Stomach (tissue), 4 donors: ENCODE measurements at regions not wholly inside any gene's neighbourhood (a gene's known extent, or its start where the extent isn't known, plus 50 kb on each side); places are given as distances from the start of the nearest gene placed in this dataset.

ENCODE experiments used
- EP300 ChIP-seq: sonication (generic); formaldehyde crosslinking; IDR thresholded peaks from one replicate; pipeline ENCODE4 v1.6.1; 2017; ENCODE audit warnings: antibody characterized with exemption
- POLR2A ChIP-seq, 4 donors: fragments of 450-650 bp; IDR thresholded peaks; one replicate each; pipeline ENCODE4 v1.6.1; 2016; ENCODE audit warnings: antibody characterized with exemption in 4 of 4, control low read depth in 2 of 4, mild to moderate bottlenecking in 1 of 4, moderate library complexity in 1 of 4
- POLR2AphosphoS5 ChIP-seq, 3 donors: sonication (generic); formaldehyde crosslinking; IDR thresholded peaks; one replicate each; pipeline ENCODE4 v1.6.1; 2016; ENCODE audit warnings: antibody characterized with exemption in 3 of 3
- TF ChIP-seq, protein P1 (sequence below), 7 experiments: fragments of 450-650 bp in 4 of 7; fragments of 200-600 bp in 3 of 7; sonication (generic) in 3 of 7; IDR thresholded peaks; one replicate each; pipeline ENCODE4 v1.5.1; 2016 to 2019; ENCODE audit warnings: antibody characterized with exemption in 7 of 7, control low read depth in 2 of 7, mild to moderate bottlenecking in 1 of 7

DNA sequence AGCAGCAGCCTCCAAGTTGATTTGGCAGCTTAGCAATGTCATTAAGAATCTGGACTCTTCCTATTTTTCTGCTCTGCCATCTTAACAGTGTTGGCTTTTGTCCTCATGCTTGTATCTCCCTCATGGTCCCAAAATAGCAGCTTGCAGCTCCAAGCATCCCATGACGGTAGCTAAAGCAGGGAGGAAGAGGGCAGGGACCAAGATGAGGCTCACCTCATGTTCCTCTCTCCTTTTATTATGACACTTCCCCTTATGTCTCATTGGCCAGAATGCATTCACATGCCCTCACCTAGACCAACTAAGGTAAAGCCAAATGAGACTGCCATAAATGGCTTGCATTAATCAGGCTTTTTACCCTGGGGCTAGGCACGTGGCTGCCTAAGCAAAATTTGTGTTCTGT, 382.4 kb downstream of the SHQ1 start:
- TF ChIP-seq, protein P1, sequence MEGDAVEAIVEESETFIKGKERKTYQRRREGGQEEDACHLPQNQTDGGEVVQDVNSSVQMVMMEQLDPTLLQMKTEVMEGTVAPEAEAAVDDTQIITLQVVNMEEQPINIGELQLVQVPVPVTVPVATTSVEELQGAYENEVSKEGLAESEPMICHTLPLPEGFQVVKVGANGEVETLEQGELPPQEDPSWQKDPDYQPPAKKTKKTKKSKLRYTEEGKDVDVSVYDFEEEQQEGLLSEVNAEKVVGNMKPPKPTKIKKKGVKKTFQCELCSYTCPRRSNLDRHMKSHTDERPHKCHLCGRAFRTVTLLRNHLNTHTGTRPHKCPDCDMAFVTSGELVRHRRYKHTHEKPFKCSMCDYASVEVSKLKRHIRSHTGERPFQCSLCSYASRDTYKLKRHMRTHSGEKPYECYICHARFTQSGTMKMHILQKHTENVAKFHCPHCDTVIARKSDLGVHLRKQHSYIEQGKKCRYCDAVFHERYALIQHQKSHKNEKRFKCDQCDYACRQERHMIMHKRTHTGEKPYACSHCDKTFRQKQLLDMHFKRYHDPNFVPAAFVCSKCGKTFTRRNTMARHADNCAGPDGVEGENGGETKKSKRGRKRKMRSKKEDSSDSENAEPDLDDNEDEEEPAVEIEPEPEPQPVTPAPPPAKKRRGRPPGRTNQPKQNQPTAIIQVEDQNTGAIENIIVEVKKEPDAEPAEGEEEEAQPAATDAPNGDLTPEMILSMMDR (IDR thresholded peaks at IDR 0.05) = no peak
- TF ChIP-seq POLR2A (IDR thresholded peaks at IDR 0.05) = no peak
- TF ChIP-seq POLR2AphosphoS5 (IDR thresholded peaks at IDR 0.05) = no peak
- TF ChIP-seq EP300 = no peak
